ENCODE measurements at regions not wholly inside any gene's neighbourhood (a gene's known extent, or its start where the extent isn't known, plus 50 kb on each side); places are given as distances from the start of the nearest gene placed in this dataset.

DNA sequence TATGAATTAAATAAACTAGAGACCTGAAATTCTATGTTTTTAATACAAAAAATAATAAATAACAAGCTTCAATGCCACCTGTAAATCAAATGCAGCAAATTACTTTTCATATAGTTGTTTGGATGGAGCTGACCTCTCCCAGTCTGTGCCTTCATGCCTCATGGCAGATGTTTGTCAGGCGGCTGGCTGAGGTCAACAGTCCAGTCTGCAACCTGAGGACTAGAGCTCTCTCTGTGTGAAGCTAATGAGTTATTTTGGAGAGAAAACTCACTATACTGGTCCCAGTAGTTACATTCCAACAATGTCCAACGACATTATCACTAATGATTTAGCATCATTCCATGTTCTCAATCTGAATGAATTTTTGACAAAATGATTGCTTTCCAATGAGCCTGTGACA lies 746.2 kb upstream of the POM121L12 start:
- no peak overlapping the region for H2AFZ ChIP-seq (ENCODE audit: low read depth, low read length)
- no peaks in the 10 kb centered on the region for H3K4me1 ChIP-seq (ENCODE audit: insufficient read depth, low read length)
- H3K27me3 ChIP-seq (ENCODE audit: insufficient read depth, low read length) = no peaks in the 10 kb centered on the region
- no peak overlapping the region for H3K9ac ChIP-seq (ENCODE audit: low read length)
- H3K36me3 Mint-ChIP-seq (ENCODE audit: low read depth, unreplicated experiment) = no peaks in the 10 kb centered on the region
- no peak for DNase-seq (ENCODE audit: low read depth)
- no peaks in the 10 kb centered on the region for H3K36me3 ChIP-seq (ENCODE audit: insufficient read depth, low read length)
- no peak overlapping the region for H3K27ac Mint-ChIP-seq (ENCODE audit: unreplicated experiment)
- no peaks in the 10 kb centered on the region for H3K79me2 ChIP-seq (ENCODE audit: insufficient read depth, low read length)
- no peak for TF ChIP-seq EZH2 (IDR thresholded peaks at IDR 0.05; ENCODE audit: insufficient read depth, low read length)
- TF ChIP-seq, protein P1, sequence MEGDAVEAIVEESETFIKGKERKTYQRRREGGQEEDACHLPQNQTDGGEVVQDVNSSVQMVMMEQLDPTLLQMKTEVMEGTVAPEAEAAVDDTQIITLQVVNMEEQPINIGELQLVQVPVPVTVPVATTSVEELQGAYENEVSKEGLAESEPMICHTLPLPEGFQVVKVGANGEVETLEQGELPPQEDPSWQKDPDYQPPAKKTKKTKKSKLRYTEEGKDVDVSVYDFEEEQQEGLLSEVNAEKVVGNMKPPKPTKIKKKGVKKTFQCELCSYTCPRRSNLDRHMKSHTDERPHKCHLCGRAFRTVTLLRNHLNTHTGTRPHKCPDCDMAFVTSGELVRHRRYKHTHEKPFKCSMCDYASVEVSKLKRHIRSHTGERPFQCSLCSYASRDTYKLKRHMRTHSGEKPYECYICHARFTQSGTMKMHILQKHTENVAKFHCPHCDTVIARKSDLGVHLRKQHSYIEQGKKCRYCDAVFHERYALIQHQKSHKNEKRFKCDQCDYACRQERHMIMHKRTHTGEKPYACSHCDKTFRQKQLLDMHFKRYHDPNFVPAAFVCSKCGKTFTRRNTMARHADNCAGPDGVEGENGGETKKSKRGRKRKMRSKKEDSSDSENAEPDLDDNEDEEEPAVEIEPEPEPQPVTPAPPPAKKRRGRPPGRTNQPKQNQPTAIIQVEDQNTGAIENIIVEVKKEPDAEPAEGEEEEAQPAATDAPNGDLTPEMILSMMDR (IDR thresholded peaks at IDR 0.05; ENCODE audit: insufficient read depth, low read depth, low read length) = no peak
- no peaks in the 10 kb centered on the region for H3K9me3 Mint-ChIP-seq (ENCODE audit: unreplicated experiment)
- H3K4me1 Mint-ChIP-seq (ENCODE audit: low read depth, unreplicated experiment) = no peaks in the 10 kb centered on the region
- H4K20me1 ChIP-seq (ENCODE audit: insufficient read depth, low read length) = no peaks in the 10 kb centered on the region
- no peak overlapping the region for H3K4me3 Mint-ChIP-seq (ENCODE audit: unreplicated experiment)
- no peaks in the 10 kb centered on the region for H3K27me3 Mint-ChIP-seq (ENCODE audit: low read depth, unreplicated experiment)
- H3K4me2 ChIP-seq (ENCODE audit: low read length) = no peak overlapping the region
- no peak overlapping the region for H3K4me3 ChIP-seq (ENCODE audit: insufficient read depth, low read depth, low read length)
- H3K27ac ChIP-seq (ENCODE audit: low read depth, low read length) = no peak overlapping the region
- peaks cover 3% of the 10 kb centered on the region for H3K9me3 ChIP-seq (ENCODE audit: insufficient read depth, low read depth, low read length)
- FAIRE-seq = no peak

GRCh38 chr7:52287698-52288097 lies 747.7 kb upstream of the POM121L12 start:
- Histone ChIP-seq H3K79me2 (ENCODE audit: insufficient read depth, low read length) (no peaks in the 10 kb centered on the region), H3K27ac (ENCODE audit: low read depth, low read length) (no peak overlapping the region), H4K20me1 (ENCODE audit: insufficient read depth, low read length) (no peaks in the 10 kb centered on the region), H3K4me2 (ENCODE audit: low read length) (no peak overlapping the region), H3K4me1 (ENCODE audit: insufficient read depth, low read length) (no peaks in the 10 kb centered on the region), H3K27me3 (ENCODE audit: insufficient read depth, low read length) (no peaks in the 10 kb centered on the region), H3K36me3 (ENCODE audit: insufficient read depth, low read length) (no peaks in the 10 kb centered on the region), H2AFZ (ENCODE audit: low read depth, low read length) (no peak overlapping the region), H3K4me3 (ENCODE audit: insufficient read depth, low read depth, low read length) (no peak overlapping the region), H3K9ac (ENCODE audit: low read length) (no peak overlapping the region), H3K9me3 (ENCODE audit: insufficient read depth, low read depth, low read length) (peaks cover 3% of the 10 kb centered on the region)
- no peak overlapping the region for H3K4me3 Mint-ChIP-seq (ENCODE audit: unreplicated experiment)
- DNase-seq (ENCODE audit: low read depth) (no peak), FAIRE-seq (no peak)
- H3K36me3 Mint-ChIP-seq (ENCODE audit: low read depth, unreplicated experiment) = no peaks in the 10 kb centered on the region
- no peaks in the 10 kb centered on the region for H3K27me3 Mint-ChIP-seq (ENCODE audit: low read depth, unreplicated experiment)
- no peak overlapping the region for H3K27ac Mint-ChIP-seq (ENCODE audit: unreplicated experiment)
- TF ChIP-seq EZH2 (IDR thresholded peaks at IDR 0.05; ENCODE audit: insufficient read depth, low read length) = no peak
- TF ChIP-seq, protein P1 (IDR thresholded peaks at IDR 0.05; ENCODE audit: insufficient read depth, low read depth, low read length) = no peak
- no peaks in the 10 kb centered on the region for H3K9me3 Mint-ChIP-seq (ENCODE audit: unreplicated experiment)
- peaks cover 7% of the 10 kb centered on the region for H3K4me1 Mint-ChIP-seq (ENCODE audit: low read depth, unreplicated experiment)

DNA sequence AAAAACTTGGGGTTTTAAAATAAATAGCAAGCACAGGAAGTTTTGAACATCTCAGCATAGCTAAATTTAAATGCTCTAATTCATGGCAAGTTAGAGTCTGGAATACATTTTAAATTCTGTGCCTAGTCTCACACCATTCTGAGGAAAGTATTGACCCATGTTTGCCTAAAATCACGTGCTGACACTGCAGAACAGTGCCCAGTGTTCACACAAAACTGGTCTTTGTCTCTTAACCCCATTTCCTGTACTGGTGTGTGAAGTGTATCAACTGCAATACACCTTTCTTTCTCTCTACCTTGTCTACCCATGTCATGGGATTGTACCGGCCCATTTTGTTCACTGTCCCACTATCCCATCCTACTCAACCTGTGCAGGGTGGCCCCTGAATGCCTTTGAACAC lies 749.7 kb upstream of the POM121L12 start:
- H3K27me3 ChIP-seq (ENCODE audit: insufficient read depth, low read length) = no peaks in the 10 kb centered on the region
- H3K9me3 ChIP-seq (ENCODE audit: insufficient read depth, low read depth, low read length) = peaks cover 3% of the 10 kb centered on the region
- no peaks in the 10 kb centered on the region for H3K27me3 Mint-ChIP-seq (ENCODE audit: low read depth, unreplicated experiment)
- H3K27ac Mint-ChIP-seq (ENCODE audit: unreplicated experiment) = no peak overlapping the region
- H3K4me2 ChIP-seq (ENCODE audit: low read length) = no peak overlapping the region
- DNase-seq (ENCODE audit: low read depth) (no peak), FAIRE-seq (no peak)
- H3K4me1 Mint-ChIP-seq (ENCODE audit: low read depth, unreplicated experiment) = peaks cover 7% of the 10 kb centered on the region
- H3K9ac ChIP-seq (ENCODE audit: low read length) = no peak overlapping the region
- H3K4me3 ChIP-seq (ENCODE audit: insufficient read depth, low read depth, low read length) = no peak overlapping the region
- no peaks in the 10 kb centered on the region for H3K79me2 ChIP-seq (ENCODE audit: insufficient read depth, low read length)
- H4K20me1 ChIP-seq (ENCODE audit: insufficient read depth, low read length) = no peaks in the 10 kb centered on the region
- H2AFZ ChIP-seq (ENCODE audit: low read depth, low read length) = no peak overlapping the region
- TF ChIP-seq, protein P1 (IDR thresholded peaks at IDR 0.05; ENCODE audit: insufficient read depth, low read depth, low read length) = no peak
- TF ChIP-seq EZH2 (IDR thresholded peaks at IDR 0.05; ENCODE audit: insufficient read depth, low read length) = no peak
- H3K36me3 Mint-ChIP-seq (ENCODE audit: low read depth, unreplicated experiment) = no peaks in the 10 kb centered on the region
- H3K27ac ChIP-seq (ENCODE audit: low read depth, low read length) = no peak overlapping the region
- no peaks in the 10 kb centered on the region for H3K9me3 Mint-ChIP-seq (ENCODE audit: unreplicated experiment)
- H3K4me3 Mint-ChIP-seq (ENCODE audit: unreplicated experiment) = no peak overlapping the region
- no peaks in the 10 kb centered on the region for H3K36me3 ChIP-seq (ENCODE audit: insufficient read depth, low read length)
- no peaks in the 10 kb centered on the region for H3K4me1 ChIP-seq (ENCODE audit: insufficient read depth, low read length)

All from astrocyte (in vitro differentiated cells and primary cell).